NCI-H1105 (cell line): ENCODE measurements at regions not wholly inside any gene's neighbourhood (a gene's known extent, or its start where the extent isn't known, plus 50 kb on each side); places are given as distances from the start of the nearest gene placed in this dataset.

Source experiments
- DNase-seq: peaks from one replicate; lab custom pipeline; 2025; lab: John Stamatoyannopoulos, UW

- DNase-seq = no peak
Observed at GRCh38 chr11:80436547-80436946, 995.7 kb upstream of the TENM4 start.

- no peak for DNase-seq
Observed at GRCh38 chr11:80435345-80435744, 994.5 kb upstream of the TENM4 start.

GRCh38 chr11:80432057-80432456 lies 991.2 kb upstream of the TENM4 start:
- DNase-seq = no peak

- DNase-seq = no peak
Observed at GRCh38 chr11:80424012-80424695, 983.3 kb upstream of the TENM4 start.

GRCh38 chr11:80420374-80420773 lies 979.5 kb upstream of the TENM4 start:
- no peak for DNase-seq

GRCh38 chr11:80417681-80418080 lies 976.9 kb upstream of the TENM4 start:
- DNase-seq = no peak

GRCh38 chr11:80415580-80415979 lies 974.8 kb upstream of the TENM4 start:
- DNase-seq = no peak

GRCh38 chr11:80414181-80415165 lies 973.6 kb upstream of the TENM4 start:
- no peak for DNase-seq

GRCh38 chr11:80412604-80413003 lies 971.8 kb upstream of the TENM4 start:
- DNase-seq = no peak

GRCh38 chr11:80393210-80393609 lies 952.4 kb upstream of the TENM4 start:
- DNase-seq = no peak

GRCh38 chr11:80390505-80390904 lies 949.7 kb upstream of the TENM4 start:
- DNase-seq = no peak

- DNase-seq = no peak
Observed at GRCh38 chr11:80388536-80388935, 947.7 kb upstream of the TENM4 start.

GRCh38 chr11:80388130-80388529 lies 947.3 kb upstream of the TENM4 start:
- DNase-seq = no peak

- DNase-seq = no peak
Observed at GRCh38 chr11:80383655-80384054, 942.8 kb upstream of the TENM4 start.

- no peak for DNase-seq
Observed at GRCh38 chr11:80379620-80380278, 938.9 kb upstream of the TENM4 start.

GRCh38 chr11:80371931-80372330 lies 931.1 kb upstream of the TENM4 start:
- DNase-seq = no peak

- no peak for DNase-seq
Observed at GRCh38 chr11:80365980-80366379, 925.1 kb upstream of the TENM4 start.

GRCh38 chr11:80365076-80365725 lies 924.4 kb upstream of the TENM4 start:
- DNase-seq = no peak

- DNase-seq = no peak
Observed at GRCh38 chr11:80362563-80363340, 921.9 kb upstream of the TENM4 start.

GRCh38 chr11:80355251-80355650 lies 914.4 kb upstream of the TENM4 start:
- no peak for DNase-seq

- no peak for DNase-seq
Observed at GRCh38 chr11:80350541-80350940, 909.7 kb upstream of the TENM4 start.
